Fibroblast of lung (primary cell): ENCODE measurements at regions not wholly inside any gene's neighbourhood (a gene's known extent, or its start where the extent isn't known, plus 50 kb on each side); places are given as distances from the start of the nearest gene placed in this dataset.
A peak's percentile ranks its signal among the peaks of the same experiment; 100 is the strongest.

Experiments
- DNase-seq, 2 donors: peaks; one replicate each; pipeline versions ENCODE4 v3.0.0 to v3.0.0-alpha.2; 2010; ENCODE audit warnings: low read depth in 2 of 2
- H2AFZ ChIP-seq: 2 replicates; pipeline ENCODE4 v1.5.1; 2012; ENCODE audit warnings: low read length, control low read depth, inconsistent platforms
- H3K27ac ChIP-seq: 2 replicates; pipeline ENCODE4 v1.5.1; 2011; ENCODE audit warnings: low read length, control low read depth; ENCODE audit not compliant: insufficient read depth
- H3K27me3 ChIP-seq: 2 replicates; pipeline ENCODE4 v1.5.1; 2011; ENCODE audit warnings: mild to moderate bottlenecking, low read length; ENCODE audit not compliant: control insufficient read depth, insufficient read depth
- H3K36me3 ChIP-seq: 2 replicates; pipeline ENCODE4 v1.5.1; 2011; ENCODE audit warnings: low read length; ENCODE audit not compliant: control insufficient read depth, insufficient read depth
- H3K4me1 ChIP-seq: 2 replicates; pipeline ENCODE4 v1.5.1; 2011; ENCODE audit warnings: low read length; ENCODE audit not compliant: control insufficient read depth, insufficient read depth; ENCODE audit errors: extremely low read depth
- H3K4me2 ChIP-seq: 2 replicates; pipeline ENCODE4 v1.5.1; 2011; ENCODE audit warnings: low read length, control low read depth; ENCODE audit not compliant: insufficient read depth; ENCODE audit errors: extremely low read depth
- H3K4me3 ChIP-seq, 4 experiments: fragments of 200-600 bp in 1 of 4; sonication (generic) in 1 of 4; replicated peaks in 1 of 4; 2 replicates each; pipeline ENCODE4 v1.5.1; 2011 to 2016; ENCODE audit warnings: low read length in 4 of 4, low read depth in 3 of 4, mild to moderate bottlenecking in 3 of 4, control low read depth in 2 of 4, inconsistent platforms in 1 of 4, mixed read lengths in 1 of 4; ENCODE audit not compliant: insufficient read depth in 1 of 4; ENCODE audit errors: control extremely low read depth in 1 of 4
- H3K79me2 ChIP-seq: 2 replicates; pipeline ENCODE4 v1.5.1; 2012; ENCODE audit warnings: mild to moderate bottlenecking, low read length, inconsistent platforms; ENCODE audit not compliant: control insufficient read depth, insufficient read depth
- H3K9ac ChIP-seq: 2 replicates; pipeline ENCODE4 v1.5.1; 2011; ENCODE audit warnings: mild to moderate bottlenecking, low read length, control low read depth; ENCODE audit not compliant: insufficient read depth
- H3K9me3 ChIP-seq: 2 replicates; pipeline ENCODE4 v1.5.1; 2012; ENCODE audit warnings: low read depth, low read length; ENCODE audit not compliant: control insufficient read depth, insufficient read depth
- H4K20me1 ChIP-seq: 2 replicates; pipeline ENCODE4 v1.5.1; 2011; ENCODE audit warnings: low read length; ENCODE audit not compliant: control insufficient read depth, insufficient read depth; ENCODE audit errors: extremely low read depth
- EZH2 ChIP-seq: IDR thresholded peaks from 2 replicates; pipeline ENCODE4 v1.5.1; 2012; ENCODE audit warnings: low read length, control low read depth, mild to moderate bottlenecking; ENCODE audit errors: missing control alignments
- TF ChIP-seq, protein P1 (sequence below), 2 donors: IDR thresholded peaks in 1 of 2; conservative IDR thresholded peaks in 1 of 2; 1 replicate in 1 of 2; 2 replicates in 1 of 2; pipeline ENCODE4 v1.5.1; 2011 to 2012; ENCODE audit warnings: low read length in 2 of 2, control low read depth in 1 of 2, inconsistent platforms in 1 of 2, low read depth in 1 of 2, mild to moderate bottlenecking in 1 of 2

DNA sequence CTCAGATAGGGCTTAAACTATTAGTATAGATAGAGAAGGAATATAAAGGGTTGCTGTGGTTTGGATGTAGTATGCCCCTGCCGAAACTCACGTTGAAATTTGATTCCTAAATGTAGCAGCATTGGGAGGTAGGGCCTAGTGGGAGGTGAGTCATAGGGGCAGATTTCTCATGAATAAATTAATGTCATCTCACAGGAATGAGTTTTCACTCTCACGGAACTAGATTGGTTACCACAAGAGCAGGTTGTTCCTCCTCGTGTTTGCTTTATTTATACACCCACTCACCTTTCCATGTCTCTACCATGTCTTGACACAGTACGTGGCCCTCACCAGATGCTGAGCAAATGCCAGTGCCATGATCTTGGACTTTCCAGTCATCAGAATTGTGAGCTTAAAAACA lies 218.2 kb downstream of the RBM43 start:
- no peaks in the 10 kb centered on the region for H3K9me3 ChIP-seq
- no peak overlapping the region for H3K27ac ChIP-seq
- H4K20me1 ChIP-seq: no peaks in the 10 kb centered on the region
- DNase-seq: peak; percentile 71 to 97
- no peaks in the 10 kb centered on the region for H3K36me3 ChIP-seq
- no peaks in the 10 kb centered on the region for H3K27me3 ChIP-seq
- no peak overlapping the region for H3K9ac ChIP-seq
- H3K79me2 ChIP-seq: no peaks in the 10 kb centered on the region
- H3K4me1 ChIP-seq: no peaks in the 10 kb centered on the region
- no peak overlapping the region for H3K4me3 ChIP-seq
- no peak overlapping the region for H3K4me2 ChIP-seq
- H2AFZ ChIP-seq: no peak overlapping the region
- TF ChIP-seq, protein P1, sequence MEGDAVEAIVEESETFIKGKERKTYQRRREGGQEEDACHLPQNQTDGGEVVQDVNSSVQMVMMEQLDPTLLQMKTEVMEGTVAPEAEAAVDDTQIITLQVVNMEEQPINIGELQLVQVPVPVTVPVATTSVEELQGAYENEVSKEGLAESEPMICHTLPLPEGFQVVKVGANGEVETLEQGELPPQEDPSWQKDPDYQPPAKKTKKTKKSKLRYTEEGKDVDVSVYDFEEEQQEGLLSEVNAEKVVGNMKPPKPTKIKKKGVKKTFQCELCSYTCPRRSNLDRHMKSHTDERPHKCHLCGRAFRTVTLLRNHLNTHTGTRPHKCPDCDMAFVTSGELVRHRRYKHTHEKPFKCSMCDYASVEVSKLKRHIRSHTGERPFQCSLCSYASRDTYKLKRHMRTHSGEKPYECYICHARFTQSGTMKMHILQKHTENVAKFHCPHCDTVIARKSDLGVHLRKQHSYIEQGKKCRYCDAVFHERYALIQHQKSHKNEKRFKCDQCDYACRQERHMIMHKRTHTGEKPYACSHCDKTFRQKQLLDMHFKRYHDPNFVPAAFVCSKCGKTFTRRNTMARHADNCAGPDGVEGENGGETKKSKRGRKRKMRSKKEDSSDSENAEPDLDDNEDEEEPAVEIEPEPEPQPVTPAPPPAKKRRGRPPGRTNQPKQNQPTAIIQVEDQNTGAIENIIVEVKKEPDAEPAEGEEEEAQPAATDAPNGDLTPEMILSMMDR (conservative IDR thresholded peaks at IDR 0.05 in 1 of 2, IDR thresholded peaks at IDR 0.05 in 1 of 2; ENCODE audit: low read depth in 1 of 2, low read length in 2 of 2): no peak
- no peak for TF ChIP-seq EZH2

DNA sequence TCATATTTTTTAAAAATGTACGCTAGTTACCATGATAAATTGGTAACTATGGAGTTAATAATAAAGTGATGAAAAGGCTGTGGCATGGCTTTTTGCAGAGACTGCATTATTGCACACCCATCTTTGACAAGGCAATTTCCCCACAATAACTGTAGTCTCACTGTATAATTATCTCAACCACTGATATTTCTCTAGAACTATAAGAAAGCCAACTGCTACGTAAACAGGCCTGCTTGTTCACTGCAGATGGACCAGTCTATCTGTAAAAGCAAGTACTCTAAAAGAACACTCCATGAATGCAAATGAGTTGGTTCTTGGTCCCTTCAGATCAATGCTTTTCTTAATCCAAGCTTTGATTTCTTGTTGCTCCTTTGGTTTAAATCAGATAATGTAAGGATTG lies 218.7 kb downstream of the RBM43 start:
- Histone ChIP-seq H3K27me3 (no peaks in the 10 kb centered on the region), H3K9ac (no peak overlapping the region), H3K4me2 (no peak overlapping the region), H3K36me3 (no peaks in the 10 kb centered on the region), H3K9me3 (no peaks in the 10 kb centered on the region), H3K79me2 (no peaks in the 10 kb centered on the region), H4K20me1 (no peaks in the 10 kb centered on the region), H3K4me1 (no peaks in the 10 kb centered on the region), H2AFZ (no peak overlapping the region), H3K27ac (no peak overlapping the region), H3K4me3 (no peak overlapping the region)
- peak in 1 of 2 donors; percentile 34 for DNase-seq
- TF ChIP-seq EZH2: no peak
- TF ChIP-seq, protein P1 (conservative IDR thresholded peaks at IDR 0.05 in 1 of 2, IDR thresholded peaks at IDR 0.05 in 1 of 2; ENCODE audit: low read depth in 1 of 2, low read length in 2 of 2): no peak

DNA sequence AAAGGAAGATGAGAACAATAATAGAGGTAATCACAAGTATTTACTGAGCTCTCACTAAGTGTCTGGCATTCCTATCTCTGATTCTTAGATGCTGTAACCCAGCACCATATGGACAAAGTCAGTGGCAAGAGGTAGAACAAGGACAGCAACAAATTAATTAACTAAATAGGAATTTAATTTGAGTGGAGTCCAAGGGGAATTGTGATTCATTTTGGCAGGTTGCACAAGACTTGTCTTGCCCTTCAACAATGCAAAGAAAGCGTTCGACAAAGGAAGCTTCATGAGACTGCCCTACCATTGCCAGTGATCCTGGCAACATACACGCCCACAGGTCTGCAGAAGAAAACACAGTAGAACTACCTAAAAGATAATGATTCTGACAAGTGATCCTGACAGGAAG lies 221.6 kb downstream of the RBM43 start:
- no peaks in the 10 kb centered on the region for H3K4me1 ChIP-seq
- no peaks in the 10 kb centered on the region for H3K36me3 ChIP-seq
- H3K4me3 ChIP-seq: no peak overlapping the region
- no peak for TF ChIP-seq EZH2
- TF ChIP-seq, protein P1 (conservative IDR thresholded peaks at IDR 0.05 in 1 of 2, IDR thresholded peaks at IDR 0.05 in 1 of 2; ENCODE audit: low read depth in 1 of 2, low read length in 2 of 2): no peak
- no peaks in the 10 kb centered on the region for H3K27me3 ChIP-seq
- H3K27ac ChIP-seq: no peak overlapping the region
- no peak overlapping the region for H2AFZ ChIP-seq
- H3K4me2 ChIP-seq: no peak overlapping the region
- DNase-seq: peak; percentile 63 to 72
- H3K9ac ChIP-seq: no peak overlapping the region
- H4K20me1 ChIP-seq: no peaks in the 10 kb centered on the region
- H3K79me2 ChIP-seq: no peaks in the 10 kb centered on the region
- no peaks in the 10 kb centered on the region for H3K9me3 ChIP-seq
